ENCODE measurements at regions not wholly inside any gene's neighbourhood (a gene's known extent, or its start where the extent isn't known, plus 50 kb on each side); places are given as distances from the start of the nearest gene placed in this dataset.

DNA sequence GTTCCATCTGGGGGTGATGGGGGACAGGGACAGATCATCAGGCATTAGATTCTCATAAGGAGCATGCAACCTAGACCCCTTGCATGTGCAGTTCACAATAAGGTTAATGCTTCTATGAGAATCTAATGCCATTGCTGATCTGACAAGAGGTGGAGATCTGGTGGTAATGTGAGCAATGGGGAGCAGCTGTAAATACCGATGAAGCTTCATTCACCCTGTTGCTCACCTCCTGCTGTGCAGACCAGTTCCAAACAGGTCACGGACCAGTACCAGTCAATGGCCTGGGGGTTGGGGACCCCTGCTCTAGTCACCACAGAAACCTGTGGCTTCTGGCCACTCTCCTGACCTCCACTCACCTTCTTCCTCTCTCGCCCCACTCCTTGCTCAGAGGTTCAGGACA, 229.9 kb downstream of the PTPRU start:
- Mint-ChIP-seq H3K36me3 (ENCODE audit: low read depth) (no peaks in the 10 kb centered on the region), H3K27ac (no peak overlapping the region), H3K27me3 (peaks cover 2% of the 10 kb centered on the region), H3K9me3 (no peaks in the 10 kb centered on the region), H3K4me1 (no peaks in the 10 kb centered on the region), H3K4me3 (no peak overlapping the region)
- intact Hi-C loops (cut with micrococcal nuclease): no loop called here
- DNase-seq: no peak

DNA sequence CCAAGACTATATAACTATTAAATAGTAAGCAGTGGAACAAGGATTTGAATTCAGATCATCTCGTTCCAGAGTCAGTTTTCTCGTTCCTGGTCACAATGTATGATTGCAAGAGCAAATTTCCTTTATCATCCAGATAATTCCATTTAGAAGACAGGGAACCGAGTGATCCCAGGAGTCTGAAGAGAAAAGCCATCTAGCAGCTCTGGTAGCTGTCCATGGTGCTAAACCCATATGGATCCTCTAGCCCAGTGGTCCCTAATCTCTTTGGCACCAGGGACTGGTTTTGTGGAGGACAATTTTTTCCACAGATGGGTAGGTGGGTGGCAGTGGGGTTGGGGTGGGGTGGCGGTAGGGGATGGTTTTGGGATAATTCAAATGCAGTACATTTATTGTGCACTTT, 229.4 kb downstream of the PTPRU start:
- H3K27ac Mint-ChIP-seq: no peak overlapping the region
- H3K4me1 Mint-ChIP-seq: no peaks in the 10 kb centered on the region
- intact Hi-C loops (cut with micrococcal nuclease): no loop called here
- H3K36me3 Mint-ChIP-seq (ENCODE audit: low read depth): no peaks in the 10 kb centered on the region
- DNase-seq: no peak
- peaks cover 2% of the 10 kb centered on the region for H3K27me3 Mint-ChIP-seq
- no peak overlapping the region for H3K4me3 Mint-ChIP-seq
- H3K9me3 Mint-ChIP-seq: no peaks in the 10 kb centered on the region

DNA sequence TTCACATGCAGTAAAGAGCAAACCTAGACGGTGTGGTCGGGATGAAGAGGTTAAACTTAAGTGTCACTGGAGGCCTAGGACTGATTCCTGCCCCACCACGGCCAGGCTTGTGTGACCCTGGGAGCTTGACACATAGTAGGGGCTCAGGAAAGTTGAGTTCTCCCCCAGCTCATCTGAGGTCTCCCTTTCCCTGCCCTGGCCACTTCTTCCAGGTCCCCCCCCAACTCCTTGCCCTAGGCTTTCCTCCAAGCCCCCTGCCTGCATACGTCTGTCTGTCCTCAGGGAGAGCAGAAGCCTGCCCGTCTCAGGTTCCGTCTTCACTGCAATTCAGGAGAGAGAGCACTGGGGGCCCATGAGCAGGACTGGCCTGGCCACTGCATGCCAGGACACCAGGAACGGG, 225.8 kb downstream of the PTPRU start:
- Mint-ChIP-seq H3K4me3 (no peak overlapping the region), H3K36me3 (ENCODE audit: low read depth) (no peaks in the 10 kb centered on the region), H3K4me1 (no peaks in the 10 kb centered on the region), H3K9me3 (no peaks in the 10 kb centered on the region), H3K27me3 (peaks cover 2% of the 10 kb centered on the region), H3K27ac (no peak overlapping the region)
- no peak for DNase-seq
- intact Hi-C loops (cut with micrococcal nuclease): no loop called here

DNA sequence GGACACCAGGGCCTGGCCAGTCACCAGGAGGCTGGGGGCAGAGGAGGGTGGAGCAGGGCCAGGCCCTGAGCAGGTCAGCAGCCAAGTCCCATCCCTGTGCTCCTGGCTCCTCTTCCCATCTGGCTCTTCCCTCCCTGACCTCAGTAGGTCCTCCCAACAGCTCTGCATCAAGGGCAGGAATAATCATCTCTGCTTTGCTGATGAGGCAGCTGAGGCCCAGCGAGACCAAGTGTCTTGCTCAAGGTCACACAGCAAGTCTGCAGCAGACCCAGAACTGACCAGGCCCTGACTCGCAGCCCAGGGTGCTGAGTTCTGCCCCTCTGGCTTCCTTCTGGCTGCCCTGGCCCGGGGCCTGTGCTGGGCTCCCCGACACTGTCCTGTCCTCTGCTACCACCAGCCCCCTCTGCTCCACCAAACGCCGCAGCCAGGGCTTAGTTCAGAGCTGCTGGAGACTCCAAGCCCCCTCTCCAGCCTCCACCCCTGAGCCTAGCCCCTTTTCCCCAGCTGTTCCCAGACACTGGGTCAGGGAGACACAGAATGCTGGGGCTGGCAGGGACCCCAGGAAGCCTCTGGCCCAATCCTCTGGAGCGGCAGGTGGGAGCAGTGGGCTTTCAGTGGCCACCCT, 224.9 kb downstream of the PTPRU start:
- Mint-ChIP-seq H3K27me3 (peaks cover 2% of the 10 kb centered on the region), H3K9me3 (no peaks in the 10 kb centered on the region), H3K4me3 (no peak overlapping the region), H3K27ac (no peak overlapping the region), H3K36me3 (ENCODE audit: low read depth) (no peaks in the 10 kb centered on the region), H3K4me1 (no peaks in the 10 kb centered on the region)
- no peak for DNase-seq
- intact Hi-C loops (cut with micrococcal nuclease): no loop called here

DNA sequence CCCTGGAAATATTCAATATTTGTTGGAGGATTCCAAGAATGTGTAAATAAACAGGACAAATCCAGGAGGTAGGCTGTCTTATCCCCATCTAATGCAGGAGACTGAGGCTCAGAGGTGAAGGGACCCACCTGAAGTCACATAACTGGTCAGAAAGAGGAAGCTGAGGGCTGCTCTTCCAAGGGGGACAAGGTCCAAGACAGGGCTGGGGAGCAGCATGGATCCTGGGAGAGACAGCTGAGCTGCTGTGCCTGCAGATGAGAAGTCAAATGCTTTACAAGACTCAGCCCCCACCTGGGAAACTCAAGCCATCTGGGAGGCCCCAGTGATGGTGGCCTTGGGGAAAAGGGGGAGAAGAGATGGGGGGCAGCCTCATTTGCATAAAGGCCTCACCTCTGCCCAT, 224.4 kb downstream of the PTPRU start:
- Mint-ChIP-seq H3K4me3 (no peak overlapping the region), H3K27ac (no peak overlapping the region), H3K27me3 (peaks cover 2% of the 10 kb centered on the region), H3K4me1 (no peaks in the 10 kb centered on the region), H3K36me3 (ENCODE audit: low read depth) (no peaks in the 10 kb centered on the region), H3K9me3 (no peaks in the 10 kb centered on the region)
- intact Hi-C loops (cut with micrococcal nuclease): no loop called here
- DNase-seq: no peak

DNA sequence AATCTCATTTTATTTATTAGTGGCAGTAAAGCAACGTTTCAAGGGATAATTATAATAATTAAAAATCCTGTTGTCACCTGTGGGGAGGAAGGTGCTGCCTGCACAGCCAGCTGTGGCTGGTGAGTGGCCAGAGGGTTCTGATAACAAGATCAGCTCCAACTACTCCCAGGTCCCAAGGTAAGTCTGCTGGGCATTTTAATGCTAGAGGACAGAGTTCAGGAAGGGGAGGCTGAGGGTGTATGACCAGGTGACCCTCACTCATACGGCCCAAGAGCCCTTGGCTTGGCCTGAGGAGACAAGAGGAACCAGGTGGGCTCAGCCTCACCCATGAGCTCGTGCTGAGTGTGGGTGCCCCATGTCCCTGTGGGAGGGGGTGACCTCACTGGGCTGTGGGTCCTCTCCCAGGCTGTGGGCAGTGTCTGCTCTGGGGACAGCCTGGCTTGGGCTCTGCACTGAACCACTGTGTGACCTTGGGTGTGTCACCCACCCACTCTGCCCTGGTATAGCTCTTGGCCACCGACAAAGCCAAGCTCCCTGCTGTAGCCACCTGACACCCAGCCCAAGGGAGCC, 223.8 kb downstream of the PTPRU start:
- DNase-seq: no peak
- H3K27ac Mint-ChIP-seq: no peak overlapping the region
- no peaks in the 10 kb centered on the region for H3K4me1 Mint-ChIP-seq
- H3K27me3 Mint-ChIP-seq: peaks cover 2% of the 10 kb centered on the region
- no peak overlapping the region for H3K4me3 Mint-ChIP-seq
- H3K9me3 Mint-ChIP-seq: no peaks in the 10 kb centered on the region
- intact Hi-C loops (cut with micrococcal nuclease): no loop called here
- H3K36me3 Mint-ChIP-seq (ENCODE audit: low read depth): no peaks in the 10 kb centered on the region

DNA sequence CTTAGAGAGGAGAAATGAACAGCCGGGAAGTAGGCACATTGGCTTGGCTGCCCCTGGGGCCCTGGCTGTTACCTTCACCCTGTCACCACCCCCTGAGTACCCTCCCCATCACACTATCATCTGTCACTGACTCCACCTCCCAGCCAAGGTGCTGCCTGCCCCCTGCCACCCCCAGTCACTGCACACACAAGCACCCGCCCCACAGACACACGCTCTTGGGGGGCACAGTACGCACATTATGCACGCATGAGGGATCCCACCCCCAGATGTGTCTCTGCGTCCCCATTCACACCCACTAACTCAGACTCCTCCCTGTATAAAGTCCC, 223.3 kb downstream of the PTPRU start:
- H3K36me3 Mint-ChIP-seq (ENCODE audit: low read depth): no peaks in the 10 kb centered on the region
- DNase-seq: no peak
- intact Hi-C loops (cut with micrococcal nuclease): no loop called here
- no peak overlapping the region for H3K27ac Mint-ChIP-seq
- no peak overlapping the region for H3K4me3 Mint-ChIP-seq
- H3K27me3 Mint-ChIP-seq: peaks cover 2% of the 10 kb centered on the region
- no peaks in the 10 kb centered on the region for H3K4me1 Mint-ChIP-seq
- H3K9me3 Mint-ChIP-seq: no peaks in the 10 kb centered on the region

DNA sequence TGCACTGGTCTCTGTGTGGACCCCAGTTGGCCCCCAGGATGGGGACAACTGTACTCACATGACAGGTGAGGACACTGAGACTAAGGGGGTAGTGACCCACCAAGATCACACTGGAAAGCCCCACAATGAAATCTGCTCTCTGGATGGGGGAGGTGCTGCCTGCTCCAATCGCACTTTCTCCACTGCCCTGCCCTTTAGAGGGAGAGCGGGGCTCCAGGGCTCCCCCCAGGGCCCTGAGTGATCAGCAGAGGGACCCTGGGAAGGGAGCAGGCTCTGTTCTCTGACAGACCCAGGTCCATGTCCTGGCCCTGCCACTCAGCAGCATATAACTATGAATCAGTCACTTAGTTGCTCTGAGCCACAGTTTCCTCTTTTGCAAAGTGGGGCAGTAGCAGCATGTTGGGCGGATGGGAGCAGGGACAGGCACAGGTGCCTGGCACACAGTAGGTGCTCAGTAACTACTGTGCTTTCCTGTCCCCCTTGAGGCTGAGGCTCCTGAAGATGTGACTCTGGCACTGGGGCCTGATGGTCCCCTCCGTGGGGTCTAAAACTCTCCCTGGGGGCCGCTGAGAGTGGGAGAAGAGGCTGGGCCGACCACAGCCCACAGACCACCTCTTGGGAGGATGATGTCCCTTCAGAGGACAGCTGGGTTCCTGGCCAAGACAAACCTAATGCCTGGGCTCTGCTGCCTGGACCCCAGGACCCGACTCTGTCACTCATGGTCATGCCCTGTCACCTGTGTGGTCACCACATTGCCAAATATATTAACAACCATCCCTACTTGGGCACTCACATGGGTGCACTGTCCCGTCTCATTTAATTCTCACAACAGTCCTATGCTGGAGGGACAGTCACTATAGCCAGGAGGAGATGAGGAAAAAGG, 222.7 kb downstream of the PTPRU start:
- Mint-ChIP-seq H3K27me3 (peaks cover under 1% of the 10 kb centered on the region), H3K27ac (no peak overlapping the region), H3K36me3 (ENCODE audit: low read depth) (no peaks in the 10 kb centered on the region), H3K4me3 (no peak overlapping the region), H3K9me3 (no peaks in the 10 kb centered on the region), H3K4me1 (no peaks in the 10 kb centered on the region)
- intact Hi-C loops (cut with micrococcal nuclease): no loop called here
- DNase-seq: no peak

DNA sequence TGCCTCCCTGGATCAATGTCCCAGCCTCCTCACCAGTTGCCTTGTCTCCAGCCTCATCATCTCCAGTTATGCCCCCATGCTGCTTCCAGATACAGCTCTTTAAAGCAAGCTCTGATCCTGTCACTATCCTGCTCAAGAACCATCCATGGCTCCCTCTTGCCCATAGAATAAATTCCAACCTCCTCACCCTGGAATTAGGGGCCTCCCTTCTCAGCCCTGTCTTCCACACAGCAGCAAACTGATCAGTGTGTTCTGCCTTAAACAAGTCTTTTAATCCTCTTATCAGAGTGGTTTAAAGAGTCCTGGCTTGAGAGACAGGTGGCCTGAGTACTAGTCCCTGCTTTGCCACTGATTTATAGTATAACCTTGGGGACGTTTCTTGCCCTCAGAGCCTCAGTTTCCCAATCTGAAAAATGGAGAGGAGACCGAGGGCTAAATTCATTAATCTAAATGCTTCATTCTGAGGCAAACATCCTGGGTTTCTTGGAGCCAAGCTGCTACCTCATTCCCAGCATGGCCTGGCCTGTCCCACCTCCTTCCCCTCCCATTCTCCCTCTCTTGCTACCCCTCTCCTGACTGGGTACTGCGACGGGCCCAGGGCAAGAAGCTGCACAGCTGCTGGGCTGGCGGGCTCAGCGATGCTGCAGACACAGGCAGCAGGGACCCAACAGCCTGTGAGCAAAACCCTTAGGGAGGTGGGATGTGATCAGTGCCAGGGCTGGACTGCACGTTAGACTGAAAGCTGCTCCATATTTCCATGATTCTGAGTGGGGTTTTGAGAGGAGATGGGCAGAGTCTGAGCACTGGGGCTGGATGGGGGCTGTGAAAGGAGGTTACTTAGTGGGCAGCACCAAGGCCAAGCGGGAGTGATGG, 221.4 kb downstream of the PTPRU start:
- Mint-ChIP-seq H3K36me3 (ENCODE audit: low read depth) (no peaks in the 10 kb centered on the region), H3K4me3 (no peak overlapping the region), H3K27me3 (no peaks in the 10 kb centered on the region), H3K9me3 (no peaks in the 10 kb centered on the region), H3K27ac (no peak overlapping the region), H3K4me1 (no peaks in the 10 kb centered on the region)
- DNase-seq: no peak
- intact Hi-C loops (cut with micrococcal nuclease): no loop called here

DNA sequence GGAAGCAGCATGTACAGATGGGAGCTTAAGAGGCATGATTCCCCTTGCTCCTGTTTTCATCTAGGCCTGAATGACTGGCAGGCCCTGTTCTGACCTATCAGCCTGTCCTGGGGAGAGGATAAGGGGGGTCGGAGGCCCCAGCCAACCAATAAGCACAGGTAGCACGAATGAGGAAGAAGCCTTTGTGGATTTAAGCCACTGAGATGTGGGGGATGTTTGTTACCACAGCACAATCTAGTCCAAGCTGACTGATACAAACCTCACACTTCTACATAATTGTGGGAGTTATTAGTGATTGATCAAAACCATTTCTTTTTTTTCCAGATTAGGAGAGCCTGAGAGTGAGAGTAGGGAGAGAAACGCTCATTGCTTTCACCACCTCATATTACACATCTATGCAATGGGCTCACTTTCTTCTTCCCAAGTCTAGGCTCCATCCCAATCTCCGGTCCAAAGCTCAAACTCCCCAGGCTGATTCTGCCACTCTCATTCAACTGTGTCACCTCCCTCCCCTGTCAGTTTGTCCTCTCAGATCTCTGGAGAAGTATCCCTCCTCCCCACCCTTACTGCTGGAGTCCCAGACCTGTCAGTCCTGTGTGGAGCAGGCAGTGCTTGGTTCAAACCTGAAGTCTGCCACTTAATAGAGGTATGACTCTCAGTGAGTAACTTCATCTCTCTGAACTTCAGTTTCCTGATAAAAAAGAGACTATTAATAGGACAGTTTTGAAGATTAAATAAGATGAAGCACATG, 220.5 kb downstream of the PTPRU start:
- intact Hi-C loops (cut with micrococcal nuclease): no loop called here

DNA sequence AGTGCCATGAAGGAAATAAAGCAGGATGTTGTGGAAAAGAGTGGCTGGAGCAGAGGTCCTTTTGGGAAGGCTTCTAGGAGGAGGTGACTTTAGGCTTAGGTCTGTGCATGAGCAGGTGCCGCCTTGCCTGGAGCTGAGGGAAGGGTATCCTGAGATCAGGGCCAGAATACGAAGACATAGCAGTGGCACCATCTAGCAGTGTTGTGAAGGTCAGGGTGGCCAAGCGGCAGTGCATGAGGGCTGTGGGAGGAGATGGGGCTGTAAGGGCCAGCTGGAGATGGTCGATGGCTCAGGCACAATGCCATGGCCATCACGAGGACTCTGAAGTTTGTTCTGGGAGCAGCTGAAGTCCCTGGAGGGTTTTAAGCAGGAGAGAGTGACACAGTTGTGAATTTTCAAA, 219.5 kb downstream of the PTPRU start:
- H3K4me1 Mint-ChIP-seq: no peaks in the 10 kb centered on the region
- H3K27ac Mint-ChIP-seq: no peak overlapping the region
- no peak overlapping the region for H3K4me3 Mint-ChIP-seq
- no peaks in the 10 kb centered on the region for H3K36me3 Mint-ChIP-seq (ENCODE audit: low read depth)
- intact Hi-C loops (cut with micrococcal nuclease): no loop called here
- no peaks in the 10 kb centered on the region for H3K27me3 Mint-ChIP-seq
- DNase-seq: no peak
- no peaks in the 10 kb centered on the region for H3K9me3 Mint-ChIP-seq

More for the DNA sequence above, 220.5 kb downstream of the PTPRU start:
- Mint-ChIP-seq H3K27me3 (no peaks in the 10 kb centered on the region), H3K9me3 (no peaks in the 10 kb centered on the region), H3K4me3 (no peak overlapping the region), H3K27ac (no peak overlapping the region), H3K36me3 (ENCODE audit: low read depth) (no peaks in the 10 kb centered on the region), H3K4me1 (no peaks in the 10 kb centered on the region)
- DNase-seq: no peak

DNA sequence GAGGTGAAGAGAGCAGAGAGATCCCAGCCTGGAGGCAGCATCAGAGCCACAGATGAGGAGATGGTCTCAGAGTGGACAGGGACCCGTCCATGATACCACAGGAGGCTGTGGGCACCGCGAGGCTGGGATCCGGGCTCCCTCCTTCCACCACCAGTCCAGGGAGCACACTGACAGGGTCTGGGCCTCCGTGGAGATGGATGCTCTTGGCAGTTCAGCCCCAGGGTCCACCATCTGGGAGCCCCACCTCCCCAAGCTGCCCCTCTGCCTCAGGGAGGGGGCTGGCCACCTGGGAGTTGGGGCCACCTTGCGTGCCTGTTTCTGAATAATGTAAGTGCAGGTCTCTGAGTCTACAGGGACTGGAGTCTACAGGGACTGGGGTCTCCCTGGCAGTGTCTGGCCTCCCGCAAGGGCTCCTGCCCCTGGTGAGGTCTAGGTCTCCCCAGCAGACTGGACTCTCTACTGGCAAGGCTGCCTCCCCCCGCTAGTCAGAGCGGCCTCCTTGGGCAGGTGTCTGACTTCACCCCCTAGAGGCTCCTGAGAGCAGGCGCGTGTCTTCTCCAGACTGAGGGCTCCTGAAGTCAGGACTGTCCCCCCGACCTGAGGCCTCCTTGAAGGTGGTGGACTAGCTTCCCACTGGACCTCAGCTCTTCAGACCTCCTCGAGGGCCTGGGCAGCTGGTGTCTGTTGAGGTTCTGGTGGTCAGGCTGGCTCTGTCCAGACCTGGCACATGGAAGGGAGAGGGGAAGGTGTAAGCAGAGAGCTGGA, 218.5 kb downstream of the PTPRU start:
- H3K4me1 Mint-ChIP-seq: no peaks in the 10 kb centered on the region
- DNase-seq: no peak
- no peak overlapping the region for H3K4me3 Mint-ChIP-seq
- H3K36me3 Mint-ChIP-seq (ENCODE audit: low read depth): no peaks in the 10 kb centered on the region
- no peak overlapping the region for H3K27ac Mint-ChIP-seq
- no peaks in the 10 kb centered on the region for H3K27me3 Mint-ChIP-seq
- intact Hi-C loops (cut with micrococcal nuclease): no loop called here
- H3K9me3 Mint-ChIP-seq: no peaks in the 10 kb centered on the region

All from activated CD4-positive, alpha-beta T cell treated with anti-CD3 and anti-CD28 coated beads, Interleukin-2, amount 10 ng/mL, durations not matched to agents 24 days and 14 days (primary cell).